ENCODE measurements at regions not wholly inside any gene's neighbourhood (a gene's known extent, or its start where the extent isn't known, plus 50 kb on each side); places are given as distances from the start of the nearest gene placed in this dataset.
"Not testable (repeated sequence)": the region's sequence is repeated elsewhere in the genome, so short reads cannot be mapped to it uniquely, and the experiment has no call there.

DNA sequence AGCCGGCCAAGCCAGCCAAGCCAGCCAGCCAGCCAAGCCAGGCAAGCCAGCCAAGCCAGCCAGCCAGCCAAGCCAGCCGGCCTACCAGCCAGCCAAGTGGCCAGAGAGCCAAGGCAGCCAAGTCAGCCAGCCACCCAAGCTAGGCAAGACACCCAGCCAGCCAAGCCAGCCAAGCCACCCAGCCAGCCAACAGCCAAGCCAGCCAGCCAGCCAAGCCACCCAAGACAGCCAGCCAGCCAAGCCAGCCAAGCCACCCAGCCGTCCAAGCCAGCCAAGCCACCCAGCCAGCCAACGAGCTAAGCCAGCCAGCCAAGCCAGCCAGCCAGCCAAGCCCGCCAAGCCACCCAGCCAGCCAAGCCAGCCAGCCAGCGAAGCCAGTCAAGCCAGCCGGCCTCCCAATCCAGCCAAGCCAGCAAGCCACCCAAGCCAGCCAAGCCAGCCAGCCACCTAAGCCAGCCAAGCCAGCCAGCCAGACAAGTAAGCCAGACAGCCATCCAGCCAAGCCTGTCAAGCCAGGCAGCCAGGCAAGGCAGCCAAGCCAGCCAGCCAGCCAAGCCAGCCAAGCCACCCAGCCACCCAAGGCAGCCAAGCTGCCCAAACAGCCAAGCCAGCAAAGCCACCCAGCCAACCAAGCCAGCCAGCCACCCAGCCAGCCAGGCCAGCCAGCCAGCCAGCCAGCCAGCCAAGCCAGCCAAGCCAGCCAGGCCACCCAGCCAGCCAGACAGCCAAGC lies 200.5 kb downstream of the GOLGA6L6 start:
- Mint-ChIP-seq H3K4me3 (no peak overlapping the region), H3K4me1 (no peaks in the 10 kb centered on the region), H3K9me3 (peaks cover 0 to 14% (median 6%) of the 10 kb centered on the region in 9 donors), H3K27me3 (no peaks in the 10 kb centered on the region), H3K27ac (no peak overlapping the region), H3K36me3 (peaks cover 0 to 9% (median 0%) of the 10 kb centered on the region in 3 donors)
- POLR2A ChIA-PET = no interaction called here
- DNase-seq (peak in 6 of 10 donors; percentile 24 to 75 (median 46)), ATAC-seq (no peak)

DNA sequence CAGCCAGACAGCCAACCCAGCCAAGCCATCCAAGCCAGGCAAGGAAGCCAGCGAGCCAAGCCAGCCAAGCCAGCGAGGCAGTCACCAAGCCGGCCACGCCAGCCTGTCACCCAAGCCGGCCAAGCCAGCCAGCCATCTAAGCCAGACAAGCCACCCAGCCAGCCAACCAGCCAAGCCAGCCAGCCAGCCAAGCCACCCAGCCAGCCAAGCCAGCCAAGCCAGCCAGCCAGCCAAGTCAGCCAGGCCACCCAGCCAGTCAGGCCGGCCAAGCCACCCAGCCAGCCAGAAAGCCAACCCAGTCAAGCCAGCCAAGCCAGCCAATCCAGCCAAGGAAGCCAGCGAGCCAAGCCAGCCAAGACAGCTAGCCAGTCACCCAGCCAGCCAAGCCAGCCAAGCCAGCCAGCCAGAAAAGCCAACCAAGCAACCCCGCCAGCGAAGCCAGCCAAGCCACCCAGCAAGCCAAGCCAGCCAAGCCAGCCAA lies 201.2 kb downstream of the GOLGA6L6 start:
- DNase-seq (peak in 4 of 10 donors; percentile 23 to 79 (median 44)), ATAC-seq (no peak)
- Mint-ChIP-seq H3K27me3 (no peaks in the 10 kb centered on the region), H3K4me1 (no peaks in the 10 kb centered on the region), H3K27ac (no peak overlapping the region), H3K9me3 (peaks cover 0 to 18% (median 7%) of the 10 kb centered on the region in 9 donors), H3K36me3 (peaks cover 0 to 13% (median 0%) of the 10 kb centered on the region in 3 donors), H3K4me3 (no peak overlapping the region)
- POLR2A ChIA-PET = no interaction called here

DNA sequence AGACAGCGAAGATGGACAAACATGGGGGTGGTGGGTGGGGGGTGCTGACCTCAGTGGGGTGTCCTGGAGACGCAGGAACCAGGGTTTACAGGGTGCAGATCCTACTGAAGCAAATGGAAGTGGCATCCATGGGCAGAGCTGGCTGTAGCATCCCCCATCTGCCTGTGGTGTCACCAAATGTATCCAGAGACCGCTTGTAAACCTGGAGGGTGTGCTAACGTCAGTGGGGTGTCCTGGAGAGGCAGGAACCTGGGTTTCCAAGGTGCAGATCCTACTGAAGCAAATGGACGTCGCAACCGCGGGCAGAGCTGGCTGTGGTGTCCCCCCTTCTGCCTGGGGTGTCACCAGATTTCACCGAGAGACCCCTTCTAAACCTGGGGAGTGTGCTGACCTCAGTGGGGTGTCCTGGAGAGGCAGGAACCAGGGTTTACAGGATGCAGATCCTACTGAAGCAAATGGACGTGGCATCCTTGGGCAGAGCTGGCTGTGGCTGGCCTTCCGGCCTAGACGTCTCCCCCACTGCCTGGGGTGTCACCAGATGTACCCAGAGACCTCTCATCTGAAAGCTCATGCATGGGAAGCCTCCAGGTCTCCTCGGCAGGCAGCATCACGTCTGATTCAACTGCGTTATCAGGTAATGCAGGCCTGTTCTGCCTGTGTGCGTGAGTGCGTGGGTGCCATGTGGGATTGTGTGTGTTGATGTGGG lies 202.4 kb downstream of the GOLGA6L6 start:
- DNase-seq, H3K27me3 Mint-ChIP-seq, H3K4me3 Mint-ChIP-seq, POLR2A ChIA-PET, H3K27ac Mint-ChIP-seq, H3K4me1 Mint-ChIP-seq, ATAC-seq: not testable (repeated sequence)
- H3K9me3 Mint-ChIP-seq = peaks cover 0 to 18% (median 8%) of the 10 kb centered on the region in 9 donors
- peaks cover 0 to 13% (median 0%) of the 10 kb centered on the region in 3 donors for H3K36me3 Mint-ChIP-seq

DNA sequence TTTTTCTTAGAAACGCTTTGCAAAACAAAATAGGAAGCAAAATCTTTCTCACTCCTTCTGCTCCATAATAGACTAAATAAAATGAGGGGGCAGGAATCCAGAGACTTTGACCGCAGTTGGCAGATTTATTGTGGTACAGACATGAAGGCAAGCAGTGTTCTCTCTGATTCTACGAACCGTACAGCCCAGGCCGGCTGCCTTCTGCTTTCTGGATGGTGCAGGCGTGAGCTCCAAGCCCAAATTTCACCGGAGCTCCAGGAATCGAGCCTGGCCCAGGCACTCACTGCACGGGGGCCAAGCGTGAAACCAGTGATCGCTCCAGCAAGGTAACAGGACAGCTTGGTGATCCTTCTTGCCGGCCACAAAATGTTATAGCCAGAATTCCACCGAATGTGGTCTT lies 202.9 kb downstream of the GOLGA6L6 start:
- H3K4me1 Mint-ChIP-seq, POLR2A ChIA-PET, H3K4me3 Mint-ChIP-seq, ATAC-seq, DNase-seq, H3K27ac Mint-ChIP-seq, H3K27me3 Mint-ChIP-seq: not testable (repeated sequence)
- peaks cover 0 to 13% (median 0%) of the 10 kb centered on the region in 3 donors for H3K36me3 Mint-ChIP-seq
- peaks cover 0 to 18% (median 8%) of the 10 kb centered on the region in 9 donors for H3K9me3 Mint-ChIP-seq

DNA sequence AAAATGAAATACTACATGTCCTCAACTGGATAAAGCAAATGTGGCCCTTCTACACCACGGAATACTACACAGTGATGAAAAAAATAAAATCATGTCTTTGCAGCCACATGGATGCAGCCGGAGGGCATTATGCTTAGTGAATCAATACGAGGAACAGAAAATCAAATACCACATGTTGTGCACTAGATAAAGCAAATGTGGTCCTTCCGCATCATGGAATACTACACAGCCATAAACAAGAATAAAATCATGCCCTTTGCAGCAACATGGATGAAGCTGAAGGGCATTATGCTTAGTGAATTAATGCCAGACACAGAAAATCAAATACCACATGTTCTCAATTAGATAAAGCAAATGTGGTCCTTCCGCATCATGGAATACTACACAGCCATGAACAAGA lies 204.4 kb downstream of the GOLGA6L6 start:
- POLR2A ChIA-PET, H3K27ac Mint-ChIP-seq, ATAC-seq, DNase-seq, H3K27me3 Mint-ChIP-seq, H3K4me3 Mint-ChIP-seq, H3K4me1 Mint-ChIP-seq: not testable (repeated sequence)
- Mint-ChIP-seq H3K36me3 (peaks cover 0 to 13% (median 0%) of the 10 kb centered on the region in 3 donors), H3K9me3 (peaks cover 0 to 18% (median 8%) of the 10 kb centered on the region in 9 donors)

DNA sequence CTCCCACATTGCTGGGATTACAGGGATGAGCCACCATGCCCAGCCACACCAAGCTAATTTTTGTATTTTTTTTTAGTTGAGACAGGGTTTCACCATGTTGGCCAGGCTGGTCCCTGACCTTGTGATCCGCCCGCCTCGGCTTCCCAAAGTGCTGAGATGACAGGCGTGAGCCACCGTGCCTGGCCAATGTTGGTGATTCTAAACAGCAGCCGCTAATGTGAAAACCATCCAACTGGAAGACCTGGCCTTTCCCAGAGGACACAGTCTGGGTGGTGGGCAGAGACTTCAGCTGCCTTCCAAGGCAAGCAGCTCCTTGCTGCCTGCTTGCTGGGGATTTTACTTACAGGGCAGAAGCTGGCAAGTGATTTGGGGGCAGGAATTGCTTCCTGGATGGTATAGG lies 207.1 kb downstream of the GOLGA6L6 start:
- DNase-seq, H3K4me3 Mint-ChIP-seq, H3K27ac Mint-ChIP-seq, H3K4me1 Mint-ChIP-seq, POLR2A ChIA-PET, H3K27me3 Mint-ChIP-seq, ATAC-seq: not testable (repeated sequence)
- peaks cover 0 to 18% (median 8%) of the 10 kb centered on the region in 9 donors for H3K9me3 Mint-ChIP-seq
- H3K36me3 Mint-ChIP-seq = peaks cover 0 to 13% (median 0%) of the 10 kb centered on the region in 3 donors

DNA sequence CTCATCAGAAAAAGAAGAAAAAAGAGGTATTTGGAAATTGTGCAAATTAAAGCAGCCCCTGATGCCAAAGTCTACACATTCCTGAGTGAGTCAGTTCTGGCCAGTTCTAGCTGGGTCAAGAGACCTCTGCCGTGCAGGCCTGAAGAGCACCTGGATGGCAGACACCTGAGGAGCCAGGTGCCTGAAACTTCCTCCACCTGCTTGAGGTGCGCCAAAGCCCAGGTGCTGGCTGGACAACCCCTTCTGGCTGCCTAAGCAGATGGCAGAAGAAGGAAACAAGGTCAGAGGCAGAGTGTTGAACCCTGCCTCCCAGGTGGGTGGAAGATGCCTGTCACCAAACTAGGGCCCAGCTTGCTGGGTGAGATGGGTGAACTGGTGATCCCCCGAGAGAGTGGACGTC lies 215.8 kb downstream of the GOLGA6L6 start:
- ATAC-seq, H3K4me3 Mint-ChIP-seq, DNase-seq, H3K4me1 Mint-ChIP-seq, H3K9me3 Mint-ChIP-seq, H3K36me3 Mint-ChIP-seq, POLR2A ChIA-PET, H3K27me3 Mint-ChIP-seq, H3K27ac Mint-ChIP-seq: not testable (repeated sequence)

DNA sequence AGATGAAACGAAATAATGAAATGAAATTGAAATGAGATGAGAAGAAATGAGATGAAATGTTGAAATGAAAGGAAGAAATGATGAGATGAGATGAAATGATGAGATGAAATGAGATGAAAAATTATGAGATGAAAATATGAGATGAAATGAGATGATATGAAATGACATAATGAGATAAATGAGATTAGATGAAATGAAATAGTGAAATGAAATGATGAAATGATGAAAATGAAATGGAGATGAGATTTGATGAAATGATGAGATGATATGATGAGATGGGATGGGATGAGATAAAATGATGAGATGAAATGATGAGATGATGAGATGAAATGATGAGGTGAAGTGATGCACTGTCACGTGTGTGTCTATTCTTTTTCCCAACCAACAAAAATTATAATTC lies 224.5 kb downstream of the GOLGA6L6 start:
- H3K36me3 Mint-ChIP-seq, DNase-seq, ATAC-seq, H3K4me1 Mint-ChIP-seq, H3K9me3 Mint-ChIP-seq, H3K4me3 Mint-ChIP-seq, H3K27me3 Mint-ChIP-seq, POLR2A ChIA-PET, H3K27ac Mint-ChIP-seq: not testable (repeated sequence)

DNA sequence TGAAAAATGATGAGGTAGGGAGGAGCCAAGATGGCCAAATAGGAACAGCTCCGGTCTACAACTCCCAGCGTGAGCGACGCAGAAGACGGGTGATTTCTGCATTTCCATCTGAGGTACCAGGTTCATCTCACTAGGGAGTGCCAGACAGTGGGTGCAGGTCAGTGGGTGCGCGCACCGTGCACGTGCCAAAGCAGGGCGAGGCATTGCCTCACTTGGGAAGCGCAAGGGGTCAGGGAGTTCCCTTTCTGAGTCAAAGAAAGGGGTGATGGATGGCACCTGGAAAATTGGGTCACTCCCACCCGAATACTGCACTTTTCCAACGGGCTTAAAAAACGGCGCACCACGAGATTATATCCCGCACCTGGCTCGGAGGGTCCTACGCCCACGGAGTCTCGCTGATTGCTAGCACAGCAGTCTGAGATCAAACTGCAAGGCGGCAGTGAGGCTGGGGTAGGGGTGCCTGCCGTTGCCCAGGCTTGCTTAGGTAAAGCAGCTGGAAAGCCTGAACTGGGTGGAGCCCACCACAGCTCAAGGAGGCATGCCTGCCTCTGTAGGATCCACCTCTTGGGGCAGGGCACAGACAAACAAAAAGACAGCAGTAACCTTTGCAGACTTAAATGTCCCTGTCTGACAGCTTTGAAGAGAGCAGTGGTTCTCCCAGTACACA lies 230.5 kb downstream of the GOLGA6L6 start:
- ATAC-seq, H3K4me3 Mint-ChIP-seq, H3K9me3 Mint-ChIP-seq, H3K36me3 Mint-ChIP-seq, POLR2A ChIA-PET, H3K27me3 Mint-ChIP-seq, DNase-seq, H3K27ac Mint-ChIP-seq, H3K4me1 Mint-ChIP-seq: not testable (repeated sequence)

DNA sequence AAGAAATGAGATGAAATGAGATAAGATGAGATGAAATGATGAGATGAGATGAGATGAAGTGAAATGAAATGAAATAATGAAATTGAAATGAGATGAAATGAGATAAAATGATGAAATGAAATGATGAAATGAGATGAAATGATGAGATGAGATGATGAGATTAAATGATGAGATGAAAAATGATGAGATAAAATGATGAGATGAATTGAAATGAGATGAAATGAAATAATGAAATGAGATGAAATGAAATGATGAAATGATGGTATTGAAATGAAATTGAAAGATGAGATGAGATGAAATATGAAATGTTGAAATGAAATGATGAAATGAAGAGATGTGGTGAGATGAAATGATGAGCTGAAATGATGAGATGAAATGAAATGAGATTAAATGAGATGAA lies 231.0 kb downstream of the GOLGA6L6 start:
- Mint-ChIP-seq H3K27ac (no peak overlapping the region), H3K9me3 (peaks cover 0 to 5% (median 0%) of the 10 kb centered on the region in 9 donors), H3K36me3 (peaks cover 0 to 4% (median 0%) of the 10 kb centered on the region in 3 donors), H3K4me3 (no peak overlapping the region), H3K27me3 (peaks cover 0 to 4% (median 0%) of the 10 kb centered on the region in 5 donors), H3K4me1 (peaks cover 0 to 2% (median 0%) of the 10 kb centered on the region in 4 donors)
- ATAC-seq (no peak), DNase-seq (no peak)
- POLR2A ChIA-PET = no interaction called here

DNA sequence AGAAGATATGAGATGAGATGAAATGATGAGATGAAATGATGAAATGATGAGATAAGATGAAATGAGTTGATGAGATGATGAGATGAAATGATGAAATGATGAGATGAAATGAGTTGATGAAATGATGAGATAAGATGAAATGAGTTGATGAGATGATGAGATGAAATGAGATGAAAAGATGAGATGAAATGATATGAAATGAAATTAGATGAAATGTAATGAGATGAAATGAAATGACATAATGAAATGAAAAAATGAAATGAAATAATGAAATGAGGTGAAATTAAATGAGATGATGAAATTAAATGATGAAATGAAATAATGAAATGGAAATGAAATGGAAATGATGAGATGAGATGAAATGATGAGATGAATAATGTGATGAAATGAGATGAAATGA lies 231.6 kb downstream of the GOLGA6L6 start:
- H3K4me3 Mint-ChIP-seq, H3K27me3 Mint-ChIP-seq, H3K27ac Mint-ChIP-seq, H3K4me1 Mint-ChIP-seq, POLR2A ChIA-PET, DNase-seq, H3K36me3 Mint-ChIP-seq, H3K9me3 Mint-ChIP-seq, ATAC-seq: not testable (repeated sequence)

DNA sequence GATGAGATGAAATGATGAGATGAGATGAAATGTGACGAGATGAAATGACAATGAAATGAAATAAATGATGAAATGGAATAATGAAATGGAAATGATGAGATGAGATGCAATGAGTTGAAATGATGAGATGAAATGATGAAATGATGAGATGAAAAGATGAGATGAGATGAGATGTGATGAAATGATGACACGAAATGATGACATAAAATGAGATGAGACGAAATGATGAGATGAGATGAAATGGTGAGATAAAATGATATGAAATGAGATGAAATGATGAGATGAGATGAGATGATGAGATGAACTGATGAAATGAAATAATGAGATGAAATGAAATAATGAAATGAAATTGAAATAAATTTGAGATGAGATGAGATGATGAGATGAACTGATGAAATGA lies 232.2 kb downstream of the GOLGA6L6 start:
- H3K4me1 Mint-ChIP-seq, H3K27ac Mint-ChIP-seq, POLR2A ChIA-PET, H3K36me3 Mint-ChIP-seq, DNase-seq, H3K9me3 Mint-ChIP-seq, H3K4me3 Mint-ChIP-seq, ATAC-seq, H3K27me3 Mint-ChIP-seq: not testable (repeated sequence)
